Heart left ventricle (tissue), 16 donors: ENCODE measurements at regions not wholly inside any gene's neighbourhood (a gene's known extent, or its start where the extent isn't known, plus 50 kb on each side); places are given as distances from the start of the nearest gene placed in this dataset.

Source experiments
- ATAC-seq, 4 donors: fragments of 200-7000 bp; cut with Tn5 transposase; one replicate each; pipeline ENCODE4 v1.9.1; 2020 to 2022; ENCODE audit warnings: moderate library complexity in 4 of 4, mild to moderate bottlenecking in 3 of 4, moderate number of reproducible peaks in 1 of 4
- DNase-seq, 5 donors: peaks; one replicate each; pipeline ENCODE4 v3.0.0-alpha.2; 2020
- H3K27ac ChIP-seq, 12 donors: fragments of 200-600 bp; sonication (generic) in 4 of 12; one replicate each; pipeline versions ENCODE4 v1.5.0 to v1.8.0; 2016 to 2022; ENCODE audit warnings: mild to moderate bottlenecking in 2 of 12
- H3K27me3 ChIP-seq, 9 donors: fragments of 200-600 bp; sonication (generic) in 2 of 9; one replicate each; pipeline versions ENCODE4 v1.5.1 to v1.8.0; 2016 to 2022; ENCODE audit warnings: mild to moderate bottlenecking in 3 of 9
- H3K36me3 ChIP-seq, 9 donors: fragments of 200-600 bp; sonication (generic) in 2 of 9; one replicate each; pipeline versions ENCODE4 v1.5.0 to v1.8.0; 2018 to 2022; ENCODE audit warnings: mild to moderate bottlenecking in 2 of 9
- H3K4me1 ChIP-seq, 12 donors: fragments of 200-600 bp; sonication (generic) in 4 of 12; one replicate each; pipeline versions ENCODE4 v1.5.0 to v1.8.0; 2016 to 2022; ENCODE audit warnings: mild to moderate bottlenecking in 3 of 12
- H3K4me3 ChIP-seq, 12 donors: fragments of 200-600 bp; sonication (generic) in 4 of 12; one replicate each; pipeline versions ENCODE4 v1.5.0 to v1.8.0; 2017 to 2022; ENCODE audit warnings: mild to moderate bottlenecking in 9 of 12, moderate library complexity in 4 of 12
- H3K9me3 ChIP-seq, 12 donors: fragments of 200-600 bp; sonication (generic) in 4 of 12; one replicate each; pipeline versions ENCODE4 v1.5.0 to v1.8.0; 2016 to 2022; ENCODE audit warnings: mild to moderate bottlenecking in 1 of 12
- POLR2A ChIP-seq, 2 donors: fragments of 450-650 bp; IDR thresholded peaks; one replicate each; pipeline ENCODE4 v1.6.1; 2017; ENCODE audit warnings: antibody characterized with exemption in 2 of 2, mild to moderate bottlenecking in 2 of 2, moderate library complexity in 2 of 2
- WGBS, 4 donors: extraction: QIAGEN DNeasy Blood & Tissue Kit in 2 of 4; methylation state at CpG; one replicate each; pipeline versions ENCODE4 v1.1.5 to v1.1.7; 2013 to 2018; 5-methylcytosine and 5-hydroxymethylcytosine counted together
- intact Hi-C, 10 donors: fragments of 100-400 bp; cut with DNase I; formaldehyde crosslinking; loops; one replicate each; pipeline versions ENCODE4 v1.11.1 to v1.14.2; 2022
- TF ChIP-seq, protein P1 (sequence below), 12 donors: fragments of 200-600 bp; sonication (generic) in 4 of 12; IDR thresholded peaks; one replicate each; pipeline versions ENCODE4 v1.5.0 to v1.8.0; 2018 to 2022; ENCODE audit warnings: antibody characterized with exemption in 12 of 12, mild to moderate bottlenecking in 5 of 12
- donor health status: ischemic (EF 13 %, LVEDD 7.1; RV severe dilation, severe dysfunction).
- donor health status: healthy with polysubstance abuse.
- donor health status: DM: no; HTN: yes; CAD: no.
- donor health status: DM: no; HTN: no; CAD: no.
- donor health status: ischemic (EF 25% LVEDD 6.9; RV normal size, moderate dysfunction).
- donor health status: ischemic (EF 25% LVEDD 5.7; RV mildly dilated, moderate dysfunction).
- donor health status: healthy.
- donor health status: DM: yes; HTN: yes; CAD: no.
- donor health status: ischemic (EF 35%, LVEDD 5.7; RV mildly dilated, moderate dysfunction).
- donor health status: nonischemic (EF 11% LVEDD 7.7; RV severe dilation, severe dysfunction).
- donor health status: DM: yes; HTN: yes; CAD: no.
- donor health status: PGD.
- donor health status: ischemic (EF 29% LVEDD 5.4; RV normal size, mild dysfunction).
- donor health status: nonischemic (EF 23%, LVEDD 6.1; RV moderate dilation, normal function).

DNA sequence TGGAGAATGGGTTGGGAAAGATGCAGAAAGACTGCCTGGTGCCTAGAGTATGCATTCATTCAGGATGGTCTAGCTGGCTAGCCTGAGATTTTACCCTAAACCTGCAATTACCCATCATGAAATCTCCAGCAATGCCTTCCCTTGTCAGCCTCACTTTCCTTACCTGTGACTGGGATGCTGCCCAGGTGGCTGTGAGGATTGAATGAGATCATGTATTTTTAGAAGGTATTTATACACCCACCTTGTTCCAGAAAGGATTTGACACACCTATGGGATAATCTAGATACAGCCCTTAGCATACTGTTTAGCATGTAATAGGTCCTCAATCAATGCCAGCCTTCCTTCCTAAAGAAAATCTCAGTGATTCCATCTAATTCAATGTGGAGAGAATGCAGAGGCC, 561.4 kb downstream of the CDK5RAP2 start:
- intact Hi-C loops, result no loop called here
- DNase-seq (no peak), ATAC-seq (no peak)
- no peak overlapping the region for H3K4me3 ChIP-seq
- no peaks in the 10 kb centered on the region for H3K4me1 ChIP-seq
- no peaks in the 10 kb centered on the region for H3K36me3 ChIP-seq
- H3K27me3 ChIP-seq, result no peaks in the 10 kb centered on the region
- H3K9me3 ChIP-seq, result peaks cover 0 to 3% (median 0%) of the 10 kb centered on the region in 12 donors
- H3K27ac ChIP-seq, result no peak overlapping the region
- no peak for TF ChIP-seq POLR2A (IDR thresholded peaks at IDR 0.05)
- TF ChIP-seq, protein P1, sequence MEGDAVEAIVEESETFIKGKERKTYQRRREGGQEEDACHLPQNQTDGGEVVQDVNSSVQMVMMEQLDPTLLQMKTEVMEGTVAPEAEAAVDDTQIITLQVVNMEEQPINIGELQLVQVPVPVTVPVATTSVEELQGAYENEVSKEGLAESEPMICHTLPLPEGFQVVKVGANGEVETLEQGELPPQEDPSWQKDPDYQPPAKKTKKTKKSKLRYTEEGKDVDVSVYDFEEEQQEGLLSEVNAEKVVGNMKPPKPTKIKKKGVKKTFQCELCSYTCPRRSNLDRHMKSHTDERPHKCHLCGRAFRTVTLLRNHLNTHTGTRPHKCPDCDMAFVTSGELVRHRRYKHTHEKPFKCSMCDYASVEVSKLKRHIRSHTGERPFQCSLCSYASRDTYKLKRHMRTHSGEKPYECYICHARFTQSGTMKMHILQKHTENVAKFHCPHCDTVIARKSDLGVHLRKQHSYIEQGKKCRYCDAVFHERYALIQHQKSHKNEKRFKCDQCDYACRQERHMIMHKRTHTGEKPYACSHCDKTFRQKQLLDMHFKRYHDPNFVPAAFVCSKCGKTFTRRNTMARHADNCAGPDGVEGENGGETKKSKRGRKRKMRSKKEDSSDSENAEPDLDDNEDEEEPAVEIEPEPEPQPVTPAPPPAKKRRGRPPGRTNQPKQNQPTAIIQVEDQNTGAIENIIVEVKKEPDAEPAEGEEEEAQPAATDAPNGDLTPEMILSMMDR (IDR thresholded peaks at IDR 0.05), result no peak

DNA sequence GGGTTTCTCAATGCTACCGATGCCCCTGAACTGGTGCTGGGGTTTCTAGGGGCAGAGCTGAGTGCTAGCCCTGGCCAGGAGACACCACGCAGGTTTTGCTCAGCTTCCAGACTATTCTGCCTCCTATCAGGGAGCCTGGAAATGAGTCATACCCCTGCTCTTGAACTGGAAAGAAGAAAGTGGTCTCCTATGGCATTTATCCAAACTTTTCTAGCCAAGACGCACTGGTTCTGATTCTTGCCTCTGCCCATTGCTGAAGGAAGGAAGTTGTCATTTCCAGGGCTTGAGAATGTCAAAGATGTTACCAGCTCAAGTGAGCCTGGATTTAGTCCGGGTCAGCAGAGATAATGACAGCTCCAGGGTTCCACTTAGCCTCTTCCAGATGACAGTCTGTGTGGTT, 561.9 kb downstream of the CDK5RAP2 start:
- no peak overlapping the region for H3K4me3 ChIP-seq
- no peaks in the 10 kb centered on the region for H3K4me1 ChIP-seq
- no peaks in the 10 kb centered on the region for H3K27me3 ChIP-seq
- no peaks in the 10 kb centered on the region for H3K36me3 ChIP-seq
- no peak for TF ChIP-seq POLR2A (IDR thresholded peaks at IDR 0.05)
- TF ChIP-seq, protein P1 (IDR thresholded peaks at IDR 0.05), result no peak
- no peak for DNase-seq
- ATAC-seq, result no peak
- intact Hi-C loops, result no loop called here
- no peak overlapping the region for H3K27ac ChIP-seq
- 34 to 47% (median 41%) methylated on average over 4 of the region's 4 CpGs for WGBS, 4 donors
- H3K9me3 ChIP-seq, result peaks cover 0 to 3% (median 0%) of the 10 kb centered on the region in 12 donors

DNA sequence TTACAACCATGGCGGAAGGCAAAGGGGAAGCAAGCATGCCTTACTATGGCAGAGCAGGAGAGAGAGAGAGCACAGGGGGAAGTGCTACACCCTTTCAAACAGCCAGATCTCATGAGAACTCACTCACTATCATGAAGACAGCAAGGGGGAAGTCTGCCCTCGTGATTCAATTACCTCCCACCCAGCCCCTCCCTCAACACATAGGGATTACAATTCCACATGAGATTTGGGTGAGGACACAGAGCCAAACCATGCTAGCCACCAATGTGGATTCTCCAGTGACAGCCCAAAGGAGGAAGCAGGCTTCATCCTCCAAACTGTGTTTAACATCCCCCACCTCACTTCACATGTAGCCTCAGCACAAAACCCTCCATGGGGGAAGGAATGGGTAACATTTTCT, 563.7 kb downstream of the CDK5RAP2 start:
- 38 to 48% (median 44%) methylated on average over 2 of the region's 2 CpGs for WGBS, 4 donors

DNA sequence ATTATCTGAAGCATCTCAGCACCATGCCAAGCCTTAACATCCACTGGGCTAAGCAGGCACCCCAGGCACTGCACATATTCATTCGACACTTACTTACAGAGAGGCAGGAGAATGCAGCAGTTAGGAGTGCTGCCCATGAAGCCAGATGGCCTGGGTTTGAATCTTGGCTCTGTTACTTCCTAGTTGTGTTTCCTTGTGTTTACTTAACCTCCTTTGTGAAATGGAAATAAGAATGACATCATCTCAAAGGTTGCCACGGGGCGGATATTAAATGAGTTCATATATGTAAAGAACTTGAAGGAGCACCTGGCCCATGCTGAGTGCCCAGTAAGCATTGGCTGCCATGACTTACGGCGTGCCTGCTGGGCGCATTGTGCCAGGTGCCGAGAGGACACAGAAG, 565.2 kb downstream of the CDK5RAP2 start:
- Histone ChIP-seq H3K36me3 (no peaks in the 10 kb centered on the region), H3K4me3 (no peak overlapping the region), H3K27me3 (peaks cover 0 to 14% (median 0%) of the 10 kb centered on the region in 9 donors), H3K9me3 (no peaks in the 10 kb centered on the region), H3K27ac (no peak overlapping the region), H3K4me1 (no peaks in the 10 kb centered on the region)
- WGBS, 4 donors, result 64 to 85% (median 83%) methylated on average over 7 of the region's 7 CpGs
- TF ChIP-seq, protein P1 (IDR thresholded peaks at IDR 0.05), result no peak
- no peak for TF ChIP-seq POLR2A (IDR thresholded peaks at IDR 0.05)
- no peak for ATAC-seq
- DNase-seq, result no peak
- intact Hi-C loops, result no loop called here

More for the DNA sequence above, 563.7 kb downstream of the CDK5RAP2 start:
- Histone ChIP-seq H3K4me1 (no peaks in the 10 kb centered on the region), H3K4me3 (no peak overlapping the region), H3K27ac (no peak overlapping the region), H3K9me3 (peaks cover 0 to 3% (median 0%) of the 10 kb centered on the region in 12 donors), H3K27me3 (peaks cover 0 to 6% (median 0%) of the 10 kb centered on the region in 9 donors), H3K36me3 (no peaks in the 10 kb centered on the region)
- intact Hi-C loops, result no loop called here
- no peak for TF ChIP-seq POLR2A (IDR thresholded peaks at IDR 0.05)
- TF ChIP-seq, protein P1 (IDR thresholded peaks at IDR 0.05), result no peak
- DNase-seq, result no peak
- no peak for ATAC-seq
